ENCODE measurements at regions not wholly inside any gene's neighbourhood (a gene's known extent, or its start where the extent isn't known, plus 50 kb on each side); places are given as distances from the start of the nearest gene placed in this dataset.

DNA sequence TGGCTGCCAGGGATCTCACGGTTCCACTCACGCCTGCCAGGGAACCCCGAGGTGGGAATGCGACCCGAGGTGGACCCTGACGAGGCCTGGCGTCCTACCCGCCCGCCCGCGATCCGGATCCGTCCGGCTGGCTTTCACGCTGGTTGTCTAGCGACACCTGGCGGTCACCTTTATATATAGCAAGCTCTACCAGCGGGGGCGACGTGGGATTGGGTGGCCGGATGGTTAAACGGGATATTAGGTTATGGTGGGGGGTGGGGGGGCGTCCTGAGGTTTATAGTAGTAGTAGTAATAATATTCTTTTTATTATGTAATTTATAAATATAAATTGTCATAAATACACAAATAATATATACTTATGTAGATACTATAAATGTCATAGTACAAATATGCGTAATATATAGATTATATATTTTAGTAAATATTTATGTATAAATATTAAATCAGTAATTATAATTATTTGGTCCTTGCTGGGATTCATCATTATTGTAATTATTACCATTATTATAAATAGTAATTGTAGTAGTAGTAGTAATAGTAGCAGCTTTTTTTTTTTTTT is 136.9 kb downstream of the KCNJ12 start (continued):
- TF ChIP-seq ZNF347 (CRISPR knock-in tag; IDR thresholded peaks at IDR 0.05; ENCODE audit: low read depth) = no peak
- TF ChIP-seq CCAR2 (IDR thresholded peaks at IDR 0.05; ENCODE audit: low read depth, low read length) = no peak
- no peak for TF ChIP-seq RBM25 (IDR thresholded peaks at IDR 0.05; ENCODE audit: low read depth, low read length, severe bottlenecking)
- TF ChIP-seq RBM39 (optimal IDR thresholded peaks at IDR 0.05; ENCODE audit: low read depth, low read length) = no peak
- no peak for TF ChIP-seq ETV6 (IDR thresholded peaks at IDR 0.05; ENCODE audit: borderline replicate concordance in 1 of 2, low read depth in 2 of 2, low read length in 1 of 2)
- TF ChIP-seq ETV6 (CRISPR knock-in tag; IDR thresholded peaks at IDR 0.05; ENCODE audit: borderline replicate concordance) = no peak
- TF ChIP-seq, protein P1, sequence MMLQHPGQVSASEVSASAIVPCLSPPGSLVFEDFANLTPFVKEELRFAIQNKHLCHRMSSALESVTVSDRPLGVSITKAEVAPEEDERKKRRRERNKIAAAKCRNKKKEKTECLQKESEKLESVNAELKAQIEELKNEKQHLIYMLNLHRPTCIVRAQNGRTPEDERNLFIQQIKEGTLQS (IDR thresholded peaks at IDR 0.05) = no peak
- TF ChIP-seq, protein P1 (CRISPR knock-in tag; conservative IDR thresholded peaks at IDR 0.05) = no peak
- no peak for TF ChIP-seq MYC (IDR thresholded peaks at IDR 0.05; ENCODE audit: low read depth, low read length)
- no peak for TF ChIP-seq MYC (CRISPR knock-in tag; IDR thresholded peaks at IDR 0.05; ENCODE audit: borderline replicate concordance, low read depth)
- TF ChIP-seq FOXK1 (CRISPR knock-in tag; IDR thresholded peaks at IDR 0.05; ENCODE audit: borderline replicate concordance) = no peak
- TF ChIP-seq HDAC3 (IDR thresholded peaks at IDR 0.05; ENCODE audit: borderline replicate concordance, partially characterized antibody) = no peak
- TF ChIP-seq SPI1 (IDR thresholded peaks at IDR 0.05; ENCODE audit: borderline replicate concordance, low read depth, low read length) = no peak
- TF ChIP-seq, protein P2, sequence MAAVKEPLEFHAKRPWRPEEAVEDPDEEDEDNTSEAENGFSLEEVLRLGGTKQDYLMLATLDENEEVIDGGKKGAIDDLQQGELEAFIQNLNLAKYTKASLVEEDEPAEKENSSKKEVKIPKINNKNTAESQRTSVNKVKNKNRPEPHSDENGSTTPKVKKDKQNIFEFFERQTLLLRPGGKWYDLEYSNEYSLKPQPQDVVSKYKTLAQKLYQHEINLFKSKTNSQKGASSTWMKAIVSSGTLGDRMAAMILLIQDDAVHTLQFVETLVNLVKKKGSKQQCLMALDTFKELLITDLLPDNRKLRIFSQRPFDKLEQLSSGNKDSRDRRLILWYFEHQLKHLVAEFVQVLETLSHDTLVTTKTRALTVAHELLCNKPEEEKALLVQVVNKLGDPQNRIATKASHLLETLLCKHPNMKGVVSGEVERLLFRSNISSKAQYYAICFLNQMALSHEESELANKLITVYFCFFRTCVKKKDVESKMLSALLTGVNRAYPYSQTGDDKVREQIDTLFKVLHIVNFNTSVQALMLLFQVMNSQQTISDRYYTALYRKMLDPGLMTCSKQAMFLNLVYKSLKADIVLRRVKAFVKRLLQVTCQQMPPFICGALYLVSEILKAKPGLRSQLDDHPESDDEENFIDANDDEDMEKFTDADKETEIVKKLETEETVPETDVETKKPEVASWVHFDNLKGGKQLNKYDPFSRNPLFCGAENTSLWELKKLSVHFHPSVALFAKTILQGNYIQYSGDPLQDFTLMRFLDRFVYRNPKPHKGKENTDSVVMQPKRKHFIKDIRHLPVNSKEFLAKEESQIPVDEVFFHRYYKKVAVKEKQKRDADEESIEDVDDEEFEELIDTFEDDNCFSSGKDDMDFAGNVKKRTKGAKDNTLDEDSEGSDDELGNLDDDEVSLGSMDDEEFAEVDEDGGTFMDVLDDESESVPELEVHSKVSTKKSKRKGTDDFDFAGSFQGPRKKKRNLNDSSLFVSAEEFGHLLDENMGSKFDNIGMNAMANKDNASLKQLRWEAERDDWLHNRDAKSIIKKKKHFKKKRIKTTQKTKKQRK (IDR thresholded peaks at IDR 0.05; ENCODE audit: borderline replicate concordance, low read depth, low read length) = no peak
- no peak for TF ChIP-seq IFI16 (CRISPR knock-in tag; IDR thresholded peaks at IDR 0.05)
- TF ChIP-seq MCM7 (IDR thresholded peaks at IDR 0.05) = no peak
- peak in 1 of 2 experiments; percentile 45; a peak in 1 of 4 replicates for TF ChIP-seq MAZ (CRISPR knock-in tag; conservative IDR thresholded peaks at IDR 0.05 in 1 of 2, IDR thresholded peaks at IDR 0.05 in 1 of 2)
- no peak for TF ChIP-seq DPF2 (IDR thresholded peaks at IDR 0.05)
- TF ChIP-seq, protein P3, sequence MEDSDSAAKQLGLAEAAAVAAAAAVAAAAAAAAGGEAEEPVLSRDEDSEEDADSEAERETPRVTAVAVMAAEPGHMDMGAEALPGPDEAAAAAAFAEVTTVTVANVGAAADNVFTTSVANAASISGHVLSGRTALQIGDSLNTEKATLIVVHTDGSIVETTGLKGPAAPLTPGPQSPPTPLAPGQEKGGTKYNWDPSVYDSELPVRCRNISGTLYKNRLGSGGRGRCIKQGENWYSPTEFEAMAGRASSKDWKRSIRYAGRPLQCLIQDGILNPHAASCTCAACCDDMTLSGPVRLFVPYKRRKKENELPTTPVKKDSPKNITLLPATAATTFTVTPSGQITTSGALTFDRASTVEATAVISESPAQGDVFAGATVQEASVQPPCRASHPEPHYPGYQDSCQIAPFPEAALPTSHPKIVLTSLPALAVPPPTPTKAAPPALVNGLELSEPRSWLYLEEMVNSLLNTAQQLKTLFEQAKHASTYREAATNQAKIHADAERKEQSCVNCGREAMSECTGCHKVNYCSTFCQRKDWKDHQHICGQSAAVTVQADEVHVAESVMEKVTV (CRISPR knock-in tag; IDR thresholded peaks at IDR 0.05) = peak; percentile 55
- peak; percentile 66 to 68 for TF ChIP-seq RAD21 (CRISPR knock-in tag; conservative IDR thresholded peaks at IDR 0.05 in 1 of 2, IDR thresholded peaks at IDR 0.05 in 1 of 2)
- TF ChIP-seq ZNF696 (CRISPR knock-in tag; conservative IDR thresholded peaks at IDR 0.05) = no peak
